22Rv1 (cell line): ENCODE measurements at regions not wholly inside any gene's neighbourhood (a gene's known extent, or its start where the extent isn't known, plus 50 kb on each side); places are given as distances from the start of the nearest gene placed in this dataset.

Source experiments
- H3K27ac ChIP-seq: fragments of 450-650 bp; 2 replicates; pipeline ENCODE4 v1.5.1; 2017
- ZFX ChIP-seq: fragments of 450-650 bp; IDR thresholded peaks from 2 replicates; pipeline ENCODE4 v1.6.1; 2017; ENCODE audit warnings: antibody characterized with exemption, borderline replicate concordance
- TF ChIP-seq, protein P1 (sequence below): fragments of 450-650 bp; IDR thresholded peaks from 2 replicates; pipeline ENCODE4 v1.5.1; 2017; ENCODE audit warnings: mild to moderate bottlenecking

DNA sequence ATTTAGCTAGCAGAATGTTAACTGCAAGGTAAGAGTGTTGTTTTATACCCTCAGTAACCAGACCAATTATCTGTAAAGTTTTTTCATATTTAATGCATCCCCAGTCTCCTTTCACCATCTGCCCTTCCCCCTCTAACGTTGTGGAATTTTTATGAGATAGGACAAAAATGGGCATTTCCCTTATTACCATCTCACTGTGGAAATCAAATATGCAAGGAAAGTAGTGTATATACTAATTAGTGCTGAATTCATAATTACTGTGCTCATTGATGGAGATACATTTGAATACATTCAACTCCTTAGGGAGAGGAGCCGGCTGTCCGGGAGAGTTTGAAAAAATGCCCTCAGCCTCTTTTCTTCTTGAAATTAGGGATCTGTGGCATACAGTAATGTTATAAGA is 423.4 kb upstream of the MGMT start:
- no peak for TF ChIP-seq ZFX
- TF ChIP-seq, protein P1, sequence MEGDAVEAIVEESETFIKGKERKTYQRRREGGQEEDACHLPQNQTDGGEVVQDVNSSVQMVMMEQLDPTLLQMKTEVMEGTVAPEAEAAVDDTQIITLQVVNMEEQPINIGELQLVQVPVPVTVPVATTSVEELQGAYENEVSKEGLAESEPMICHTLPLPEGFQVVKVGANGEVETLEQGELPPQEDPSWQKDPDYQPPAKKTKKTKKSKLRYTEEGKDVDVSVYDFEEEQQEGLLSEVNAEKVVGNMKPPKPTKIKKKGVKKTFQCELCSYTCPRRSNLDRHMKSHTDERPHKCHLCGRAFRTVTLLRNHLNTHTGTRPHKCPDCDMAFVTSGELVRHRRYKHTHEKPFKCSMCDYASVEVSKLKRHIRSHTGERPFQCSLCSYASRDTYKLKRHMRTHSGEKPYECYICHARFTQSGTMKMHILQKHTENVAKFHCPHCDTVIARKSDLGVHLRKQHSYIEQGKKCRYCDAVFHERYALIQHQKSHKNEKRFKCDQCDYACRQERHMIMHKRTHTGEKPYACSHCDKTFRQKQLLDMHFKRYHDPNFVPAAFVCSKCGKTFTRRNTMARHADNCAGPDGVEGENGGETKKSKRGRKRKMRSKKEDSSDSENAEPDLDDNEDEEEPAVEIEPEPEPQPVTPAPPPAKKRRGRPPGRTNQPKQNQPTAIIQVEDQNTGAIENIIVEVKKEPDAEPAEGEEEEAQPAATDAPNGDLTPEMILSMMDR: no peak
- no peak overlapping the region for H3K27ac ChIP-seq

GRCh38 chr10:129045599-129045998 is 421.4 kb upstream of the MGMT start:
- no peak overlapping the region for H3K27ac ChIP-seq
- no peak for TF ChIP-seq ZFX
- TF ChIP-seq, protein P1: no peak

GRCh38 chr10:129046065-129046681 is 420.9 kb upstream of the MGMT start:
- no peak for TF ChIP-seq ZFX
- TF ChIP-seq, protein P1: no peak
- no peak overlapping the region for H3K27ac ChIP-seq

- no peak for TF ChIP-seq ZFX
- TF ChIP-seq, protein P1: no peak
- no peak overlapping the region for H3K27ac ChIP-seq
Measured at GRCh38 chr10:129046962-129047361, 420.1 kb upstream of the MGMT start.

DNA sequence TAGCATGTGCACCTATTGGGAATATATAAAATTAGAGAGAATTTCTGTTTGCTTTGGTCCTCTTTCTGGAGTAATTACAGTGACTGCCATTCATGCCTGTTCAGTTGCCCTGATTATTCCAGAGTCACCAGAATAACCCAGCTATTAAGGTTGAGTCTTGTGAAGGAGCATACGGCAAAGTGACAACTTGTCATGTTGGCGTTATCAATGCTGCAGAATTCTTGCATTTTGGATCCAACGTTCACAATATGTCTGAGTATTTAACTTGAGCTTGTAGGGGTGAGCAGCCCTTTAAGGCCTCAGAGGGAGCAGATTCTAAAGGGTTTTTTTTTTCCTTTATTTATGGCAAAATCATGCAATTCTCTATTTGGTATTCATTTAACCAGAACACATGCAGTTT is 419.4 kb upstream of the MGMT start:
- H3K27ac ChIP-seq: no peak overlapping the region
- TF ChIP-seq ZFX: no peak
- TF ChIP-seq, protein P1: no peak

- no peak for TF ChIP-seq ZFX
- TF ChIP-seq, protein P1: no peak
- H3K27ac ChIP-seq: no peak overlapping the region
Measured at GRCh38 chr10:129048513-129048912, 418.5 kb upstream of the MGMT start.

GRCh38 chr10:129049501-129049900 is 417.5 kb upstream of the MGMT start:
- no peak for TF ChIP-seq ZFX
- TF ChIP-seq, protein P1: no peak
- no peak overlapping the region for H3K27ac ChIP-seq
